NT2/D1 (cell line): ENCODE measurements at regions not wholly inside any gene's neighbourhood (a gene's known extent, or its start where the extent isn't known, plus 50 kb on each side); places are given as distances from the start of the nearest gene placed in this dataset.

Experiments used
- YY1 ChIP-seq: IDR thresholded peaks from 2 replicates; pipeline ENCODE4 v1.6.1; 2011; ENCODE audit not compliant: insufficient read length, insufficient read depth
- ZNF274 ChIP-seq: IDR thresholded peaks from 2 replicates; pipeline ENCODE4 v1.6.1; 2011; ENCODE audit warnings: mild to moderate bottlenecking, low read depth, low read length

DNA sequence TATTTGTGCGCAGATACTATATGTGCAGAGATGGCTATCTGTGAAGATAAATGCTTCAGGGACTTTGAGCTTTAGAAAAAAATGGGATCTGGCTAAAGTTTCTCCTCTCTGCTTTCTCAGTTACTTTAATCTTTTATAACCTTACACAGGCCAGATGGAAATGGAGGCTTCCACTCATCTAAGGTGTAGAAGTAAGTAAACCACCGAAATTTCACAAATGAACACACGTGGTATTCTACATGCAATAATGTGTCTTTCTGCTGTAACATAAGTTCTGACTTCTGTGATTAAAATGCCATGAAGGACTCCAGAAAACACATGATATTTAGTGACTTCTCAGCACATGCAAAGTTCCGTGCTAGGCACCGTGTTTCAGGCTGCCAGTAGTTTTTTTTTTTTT lies 99.1 kb upstream of the FOXN3 start:
- TF ChIP-seq YY1 (no peak), ZNF274 (no peak)
